Type B pancreatic cell (in vitro differentiated cells): ENCODE measurements at regions not wholly inside any gene's neighbourhood (a gene's known extent, or its start where the extent isn't known, plus 50 kb on each side); places are given as distances from the start of the nearest gene placed in this dataset.

Source experiments
- DNase-seq: peaks from one replicate; pipeline ENCODE4 v3.0.0; 2021; ENCODE audit warnings: mixed read lengths; ENCODE audit not compliant: unreplicated experiment; ENCODE audit errors: extremely low spot score
- H3K27ac Mint-ChIP-seq: 2 replicates; pipeline ENCODE4 v1.8.0; 2021; ENCODE audit warnings: mild to moderate bottlenecking, mixed read lengths
- H3K27me3 Mint-ChIP-seq: 2 replicates; pipeline ENCODE4 v1.8.0; 2021; ENCODE audit warnings: mixed read lengths
- H3K36me3 Mint-ChIP-seq: 2 replicates; pipeline ENCODE4 v1.8.0; 2021; ENCODE audit warnings: mixed read lengths
- H3K4me1 Mint-ChIP-seq: one replicate; pipeline ENCODE4 v1.8.0; 2021; ENCODE audit warnings: mixed read lengths; ENCODE audit not compliant: unreplicated experiment
- H3K4me3 Mint-ChIP-seq: 2 replicates; pipeline ENCODE4 v1.8.0; 2021; ENCODE audit warnings: mild to moderate bottlenecking, mixed read lengths
- H3K9me3 Mint-ChIP-seq: 2 replicates; pipeline ENCODE4 v1.8.0; 2021; ENCODE audit warnings: mixed read lengths
- TF ChIP-seq, protein P1 (sequence below): fragments of 200-600 bp; sonication (generic); conservative IDR thresholded peaks from 2 replicates; pipeline ENCODE4 v1.5.0; 2021; ENCODE audit warnings: antibody characterized with exemption, mild to moderate bottlenecking

DNA sequence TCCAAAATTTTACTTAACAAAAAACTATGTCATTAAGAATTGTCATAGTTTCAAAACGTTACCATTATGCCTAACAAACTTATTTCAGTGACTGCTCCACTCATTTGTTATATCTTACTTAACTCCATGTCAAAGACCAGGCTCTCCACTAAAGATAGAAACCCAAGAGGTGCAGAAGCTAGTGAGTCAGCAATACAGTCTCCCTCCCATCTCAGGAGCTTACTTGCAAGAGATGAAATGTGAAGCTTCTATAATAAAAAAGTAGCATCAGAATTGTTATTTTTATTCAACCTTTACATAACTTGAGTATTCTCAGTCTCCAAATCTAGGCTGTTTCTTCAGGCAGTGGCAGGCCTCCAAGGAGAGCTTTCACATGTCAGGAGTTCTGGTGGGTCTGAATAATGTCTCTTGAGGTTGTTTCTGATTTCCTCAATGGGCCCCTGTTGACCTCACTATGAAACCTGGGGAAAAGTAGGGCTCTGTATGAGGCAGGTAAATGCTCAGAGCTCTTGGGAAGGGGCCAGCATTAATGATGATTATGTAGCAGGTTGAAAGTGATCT lies 242.0 kb downstream of the NDFIP2 start:
- Mint-ChIP-seq H3K36me3 (no peaks in the 10 kb centered on the region), H3K9me3 (no peaks in the 10 kb centered on the region), H3K4me3 (no peak overlapping the region), H3K27ac (peak overlapping the region; percentile 29), H3K27me3 (no peaks in the 10 kb centered on the region), H3K4me1 (peaks cover 18% of the 10 kb centered on the region)
- no peak for DNase-seq
- TF ChIP-seq, protein P1, sequence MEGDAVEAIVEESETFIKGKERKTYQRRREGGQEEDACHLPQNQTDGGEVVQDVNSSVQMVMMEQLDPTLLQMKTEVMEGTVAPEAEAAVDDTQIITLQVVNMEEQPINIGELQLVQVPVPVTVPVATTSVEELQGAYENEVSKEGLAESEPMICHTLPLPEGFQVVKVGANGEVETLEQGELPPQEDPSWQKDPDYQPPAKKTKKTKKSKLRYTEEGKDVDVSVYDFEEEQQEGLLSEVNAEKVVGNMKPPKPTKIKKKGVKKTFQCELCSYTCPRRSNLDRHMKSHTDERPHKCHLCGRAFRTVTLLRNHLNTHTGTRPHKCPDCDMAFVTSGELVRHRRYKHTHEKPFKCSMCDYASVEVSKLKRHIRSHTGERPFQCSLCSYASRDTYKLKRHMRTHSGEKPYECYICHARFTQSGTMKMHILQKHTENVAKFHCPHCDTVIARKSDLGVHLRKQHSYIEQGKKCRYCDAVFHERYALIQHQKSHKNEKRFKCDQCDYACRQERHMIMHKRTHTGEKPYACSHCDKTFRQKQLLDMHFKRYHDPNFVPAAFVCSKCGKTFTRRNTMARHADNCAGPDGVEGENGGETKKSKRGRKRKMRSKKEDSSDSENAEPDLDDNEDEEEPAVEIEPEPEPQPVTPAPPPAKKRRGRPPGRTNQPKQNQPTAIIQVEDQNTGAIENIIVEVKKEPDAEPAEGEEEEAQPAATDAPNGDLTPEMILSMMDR, result no peak

DNA sequence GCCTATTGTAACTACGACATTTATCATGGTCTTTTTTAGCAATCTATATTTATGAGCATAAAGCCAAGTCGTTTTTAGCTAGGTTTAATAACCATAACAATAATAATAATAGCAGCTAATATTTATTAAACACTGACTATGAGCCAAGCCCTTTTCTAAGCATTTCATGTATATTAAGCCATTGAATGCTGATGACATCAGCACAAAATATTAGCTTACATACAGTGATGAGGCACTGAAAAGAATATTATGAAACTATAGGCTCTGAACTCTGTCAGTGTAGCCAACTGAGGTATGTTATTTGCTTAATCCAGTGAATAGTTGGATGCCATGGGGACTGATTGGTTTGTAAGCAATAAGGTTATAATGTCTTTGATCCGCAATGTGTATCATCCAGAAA lies 235.2 kb downstream of the NDFIP2 start:
- no peak overlapping the region for H3K4me3 Mint-ChIP-seq
- no peaks in the 10 kb centered on the region for H3K36me3 Mint-ChIP-seq
- no peaks in the 10 kb centered on the region for H3K4me1 Mint-ChIP-seq
- H3K9me3 Mint-ChIP-seq, result peaks cover 4% of the 10 kb centered on the region
- H3K27ac Mint-ChIP-seq, result no peak overlapping the region
- DNase-seq, result no peak
- TF ChIP-seq, protein P1, result no peak
- no peaks in the 10 kb centered on the region for H3K27me3 Mint-ChIP-seq

DNA sequence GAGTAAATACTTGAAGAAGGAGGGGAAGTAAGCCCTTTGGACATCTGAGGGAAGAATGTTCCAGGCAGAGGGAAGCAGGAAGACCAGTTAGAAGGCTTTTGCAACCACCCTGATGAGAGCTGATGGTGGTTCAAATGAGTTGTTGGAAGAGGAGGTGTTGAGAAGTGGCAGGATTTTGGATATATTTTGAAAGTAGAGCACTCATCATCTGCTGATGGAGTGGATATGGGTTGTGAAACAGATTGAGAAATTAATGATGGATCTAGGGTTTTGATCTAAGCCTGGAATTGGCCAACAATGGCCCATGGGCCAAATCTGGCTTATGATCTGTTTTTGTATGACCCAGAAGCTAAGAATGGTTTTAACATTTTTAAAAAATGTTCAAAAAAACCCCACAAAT lies 230.7 kb downstream of the NDFIP2 start:
- Mint-ChIP-seq H3K4me3 (no peak overlapping the region), H3K4me1 (no peaks in the 10 kb centered on the region), H3K27ac (no peak overlapping the region), H3K9me3 (peaks cover 8% of the 10 kb centered on the region), H3K27me3 (no peaks in the 10 kb centered on the region), H3K36me3 (no peaks in the 10 kb centered on the region)
- TF ChIP-seq, protein P1, result no peak
- no peak for DNase-seq

DNA sequence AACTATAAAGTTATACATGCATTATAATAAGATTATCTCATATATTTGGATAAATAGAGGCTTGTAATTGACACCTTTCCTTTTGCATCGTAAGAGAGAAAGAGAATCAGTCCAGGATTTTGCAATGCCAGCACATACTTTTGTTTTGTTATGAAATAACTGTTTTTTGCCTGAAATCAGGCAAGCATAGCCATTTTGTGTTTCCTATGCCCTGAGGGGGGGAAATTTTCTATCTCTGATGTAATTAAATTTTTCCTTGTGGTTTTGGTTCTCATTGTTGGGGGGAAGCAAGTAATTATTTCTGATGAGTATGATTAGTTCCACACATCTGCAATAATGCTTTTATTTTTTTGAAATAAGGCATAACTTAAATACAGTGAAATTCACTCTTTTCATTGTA lies 229.4 kb downstream of the NDFIP2 start:
- H3K4me1 Mint-ChIP-seq, result no peaks in the 10 kb centered on the region
- no peak overlapping the region for H3K27ac Mint-ChIP-seq
- H3K9me3 Mint-ChIP-seq, result peaks cover 8% of the 10 kb centered on the region
- H3K27me3 Mint-ChIP-seq, result no peaks in the 10 kb centered on the region
- H3K36me3 Mint-ChIP-seq, result no peaks in the 10 kb centered on the region
- no peak overlapping the region for H3K4me3 Mint-ChIP-seq
- DNase-seq, result no peak
- TF ChIP-seq, protein P1, result no peak

DNA sequence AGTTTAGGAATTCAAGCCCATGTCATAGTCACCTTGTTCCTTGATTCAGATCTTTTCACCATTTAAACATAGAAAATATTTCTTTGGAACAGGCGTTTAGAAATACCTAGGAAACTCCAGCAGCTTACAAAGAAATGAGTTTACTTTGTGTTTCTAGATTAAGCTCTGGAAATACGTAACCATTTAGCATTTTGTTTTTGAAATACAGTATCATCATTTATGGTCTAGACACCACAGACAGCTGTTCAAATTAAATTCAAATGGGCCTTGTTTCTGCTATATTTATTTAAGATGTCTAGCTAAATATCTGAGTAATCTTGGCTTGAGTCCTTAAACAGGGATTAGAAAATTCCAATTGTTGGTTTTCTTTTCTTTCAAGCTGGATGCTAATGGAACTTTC lies 228.5 kb downstream of the NDFIP2 start:
- DNase-seq, result no peak
- no peaks in the 10 kb centered on the region for H3K36me3 Mint-ChIP-seq
- TF ChIP-seq, protein P1, result no peak
- H3K27ac Mint-ChIP-seq, result no peak overlapping the region
- H3K4me1 Mint-ChIP-seq, result no peaks in the 10 kb centered on the region
- no peaks in the 10 kb centered on the region for H3K27me3 Mint-ChIP-seq
- H3K9me3 Mint-ChIP-seq, result peaks cover 8% of the 10 kb centered on the region
- no peak overlapping the region for H3K4me3 Mint-ChIP-seq

DNA sequence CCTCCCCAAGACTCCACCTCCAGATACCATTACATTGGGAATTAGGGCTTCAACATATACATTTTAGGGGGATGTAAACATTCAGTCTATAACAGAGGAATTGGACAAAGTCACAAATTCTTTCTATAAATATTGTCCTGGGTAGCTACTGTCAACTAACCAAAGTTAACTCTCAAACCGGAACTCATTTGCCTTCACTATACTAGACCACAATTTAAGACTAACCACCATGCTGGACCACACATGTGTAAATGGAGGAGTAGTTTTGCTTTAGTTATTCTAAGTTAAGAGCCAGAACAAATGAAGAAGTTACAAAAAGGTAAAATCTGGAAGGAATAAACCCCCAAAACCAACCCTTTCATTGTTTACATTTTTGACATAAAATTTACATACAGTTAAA lies 222.8 kb downstream of the NDFIP2 start:
- no peak overlapping the region for H3K4me3 Mint-ChIP-seq
- no peak overlapping the region for H3K27ac Mint-ChIP-seq
- DNase-seq, result no peak
- peaks cover 8% of the 10 kb centered on the region for H3K9me3 Mint-ChIP-seq
- no peaks in the 10 kb centered on the region for H3K27me3 Mint-ChIP-seq
- no peaks in the 10 kb centered on the region for H3K4me1 Mint-ChIP-seq
- TF ChIP-seq, protein P1, result no peak
- H3K36me3 Mint-ChIP-seq, result no peaks in the 10 kb centered on the region
